HepG2 (cell line): ENCODE measurements at regions not wholly inside any gene's neighbourhood (a gene's known extent, or its start where the extent isn't known, plus 50 kb on each side); places are given as distances from the start of the nearest gene placed in this dataset.

ENCODE experiments used
- ATAC-seq: fragments of 200-7000 bp; cut with Tn5 transposase; 3 replicates; pipeline ENCODE4 v1.9.1; 2020; ENCODE audit warnings: mild to moderate bottlenecking, moderate library complexity
- BruUV-seq: library from RNA; stranded (reverse); fragments of 400-500 nt; replicated peaks from 2 replicates; lab custom pipeline; 2021; lab: Mats Ljungman, UMichigan
- CTCF ChIA-PET: fragments of 300-600 bp; formaldehyde crosslinking; extraction: SDS; loops from one replicate; lab custom pipeline; 2021; ENCODE audit warnings: low total read pairs, inconsistent platforms, low intra/inter-chr PET ratio; lab: Yijun Ruan, JAX
- POLR2A ChIA-PET: fragments of 350-600 bp; sonication (Branson Sonifier 250); formaldehyde crosslinking; loops from one replicate; lab custom pipeline; 2020; ENCODE audit warnings: antibody characterized with exemption, inconsistent platforms; lab: Yijun Ruan, JAX
- DNase-seq: peaks from one replicate; pipeline ENCODE4 v3.0.0-alpha.2; 2015; ENCODE audit warnings: low spot score
- FAIRE-seq: peaks from 3 replicates; lab custom pipeline; 2011; peaks lifted over from hg19 to GRCh38; lab: Jason Lieb, UNC
- H2AFZ ChIP-seq: one replicate; pipeline ENCODE4 v1.6.1; 2011; ENCODE audit warnings: low read length, inconsistent platforms
- H3K27ac ChIP-seq: fragments of 300-600 bp; 3 replicates; pipeline ENCODE4 v1.8.0; 2011; ENCODE audit warnings: mixed run types, mild to moderate bottlenecking, mixed read lengths, low read length, inconsistent platforms; ENCODE audit not compliant: insufficient read depth; ENCODE audit errors: extremely low read length
- H3K27me3 ChIP-seq, 2 experiments: fragments of 200-600 bp in 1 of 2; 2 replicates in 1 of 2; 3 replicates in 1 of 2; pipeline versions ENCODE4 v1.6.0 to v1.8.0; 2011; ENCODE audit warnings: low read length in 2 of 2, mild to moderate bottlenecking in 2 of 2, moderate library complexity in 2 of 2, inconsistent platforms in 1 of 2; ENCODE audit not compliant: insufficient read depth in 2 of 2, control insufficient read depth in 1 of 2
- H3K36me3 ChIP-seq, 2 experiments: fragments of 200-600 bp in 1 of 2; replicated peaks in 1 of 2; 2 replicates in 1 of 2; 3 replicates in 1 of 2; pipeline versions ENCODE4 v1.5.1 to v1.8.0; 2011; ENCODE audit warnings: low read length in 2 of 2, inconsistent platforms in 1 of 2; ENCODE audit not compliant: insufficient read depth in 2 of 2, control insufficient read depth in 1 of 2
- H3K4me1 ChIP-seq: 2 replicates; pipeline ENCODE4 v1.5.1; 2012; ENCODE audit warnings: low read length, inconsistent platforms; ENCODE audit not compliant: insufficient read depth
- H3K4me2 ChIP-seq: 2 replicates; pipeline ENCODE4 v1.6.0; 2011; ENCODE audit warnings: low read depth, low read length, inconsistent platforms
- H3K4me3 ChIP-seq, 3 experiments: fragments of 200-600 bp in 1 of 3; sonication (generic), shearing (Covaris generic) in 1 of 3; replicated peaks in 1 of 3; 2 replicates each; pipeline ENCODE4 v1.5.1; 2011 to 2016; ENCODE audit warnings: low read length in 3 of 3, inconsistent platforms in 2 of 3, low read depth in 2 of 3, mild to moderate bottlenecking in 2 of 3, control low read depth in 1 of 3, mixed read lengths in 1 of 3; ENCODE audit not compliant: insufficient read depth in 1 of 3
- H3K79me2 ChIP-seq: one replicate; pipeline ENCODE4 v1.6.1; 2011; ENCODE audit warnings: low read length, inconsistent platforms; ENCODE audit not compliant: insufficient read depth
- H3K9ac ChIP-seq: 2 replicates; pipeline ENCODE4 v1.6.0; 2011; ENCODE audit warnings: mild to moderate bottlenecking, low read depth, low read length, inconsistent platforms; ENCODE audit not compliant: insufficient read depth
- H3K9me3 ChIP-seq: 2 replicates; pipeline ENCODE4 v1.5.1; 2012; ENCODE audit warnings: mild to moderate bottlenecking, low read length
- H4K20me1 ChIP-seq: 2 replicates; pipeline ENCODE4 v1.6.0; 2011; ENCODE audit warnings: inconsistent platforms, mild to moderate bottlenecking, low read length, moderate library complexity; ENCODE audit not compliant: insufficient read depth
- ARNT2 ChIP-seq: sonication (generic); formaldehyde crosslinking; IDR thresholded peaks from 2 replicates; pipeline ENCODE4 v1.8.0; 2022; ENCODE audit warnings: mild to moderate bottlenecking, low read depth, missing genetic modification reagents, moderate library complexity
- BCL6 ChIP-seq: IDR thresholded peaks from 2 replicates; pipeline ENCODE4 v1.6.1; 2016; ENCODE audit warnings: missing genetic modification reagents, missing compliant biosample characterization
- EHMT2 ChIP-seq: fragments of 200-600 bp; sonication (generic); IDR thresholded peaks from 2 replicates; pipeline ENCODE4 v1.7.0; 2017; ENCODE audit warnings: antibody characterized with exemption, low read depth, low read length, borderline replicate concordance
- ELF1 ChIP-seq: sonication (generic); formaldehyde crosslinking; IDR thresholded peaks from 2 replicates; pipeline ENCODE4 v1.4.0; 2020; ENCODE audit warnings: missing genetic modification reagents
- GZF1 ChIP-seq: sonication (generic); formaldehyde crosslinking; IDR thresholded peaks from 2 replicates; pipeline ENCODE4 v1.5.1; 2020; ENCODE audit warnings: mild to moderate bottlenecking, missing genetic modification reagents
- HCFC1 ChIP-seq: fragments of 150-350 bp; IDR thresholded peaks from 2 replicates; pipeline ENCODE4 v1.6.1; 2014; ENCODE audit warnings: low read depth, low read length
- IKZF1 ChIP-seq: fragments of 450-650 bp; IDR thresholded peaks from 2 replicates; pipeline ENCODE4 v1.7.1; 2016
- KDM5A ChIP-seq: fragments of 200-600 bp; sonication (generic); IDR thresholded peaks from 2 replicates; pipeline ENCODE4 v1.7.0; 2018; ENCODE audit warnings: antibody characterized with exemption, mild to moderate bottlenecking, low read length, borderline replicate concordance
- MXI1 ChIP-seq: IDR thresholded peaks from 3 replicates; pipeline ENCODE4 v1.6.1; 2012; ENCODE audit warnings: low read depth, low read length, inconsistent platforms, borderline replicate concordance
- SAFB2 ChIP-seq: sonication (generic); formaldehyde crosslinking; IDR thresholded peaks from 2 replicates; pipeline ENCODE4 v1.5.1; 2020; ENCODE audit warnings: missing genetic modification reagents, low read depth, mild to moderate bottlenecking, borderline replicate concordance
- SMAD3 ChIP-seq: sonication (generic); formaldehyde crosslinking; IDR thresholded peaks from 2 replicates; pipeline ENCODE4 v1.4.0; 2020; ENCODE audit warnings: missing genetic modification reagents
- SOX6 ChIP-seq, 2 experiments: fragments of 450-650 bp in 1 of 2; sonication (generic) in 1 of 2; formaldehyde crosslinking in 1 of 2; IDR thresholded peaks; 2 replicates each; pipeline versions ENCODE4 v1.4.0 to v1.6.1; 2017 to 2020; ENCODE audit warnings: antibody characterized with exemption in 1 of 2, mild to moderate bottlenecking in 1 of 2, missing genetic modification reagents in 1 of 2
- SP2 ChIP-seq: sonication (generic); formaldehyde crosslinking; IDR thresholded peaks from 2 replicates; pipeline ENCODE4 v1.5.1; 2020; ENCODE audit warnings: mild to moderate bottlenecking, missing genetic modification reagents
- TEF ChIP-seq: sonication (generic); formaldehyde crosslinking; IDR thresholded peaks from 2 replicates; pipeline ENCODE4 v1.5.0; 2020; ENCODE audit warnings: missing genetic modification reagents
- ZNF205 ChIP-seq: IDR thresholded peaks from 2 replicates; pipeline ENCODE4 v1.6.1; 2018; ENCODE audit warnings: missing biosample characterization, missing genetic modification reagents
- ZNF33B ChIP-seq: sonication (generic); formaldehyde crosslinking; IDR thresholded peaks from 2 replicates; pipeline ENCODE4 v1.5.1; 2020; ENCODE audit warnings: mild to moderate bottlenecking, missing genetic modification reagents
- ZNF496 ChIP-seq: sonication (generic); formaldehyde crosslinking; IDR thresholded peaks from 2 replicates; pipeline ENCODE4 v1.8.1; 2023; ENCODE audit warnings: mild to moderate bottlenecking, moderate library complexity, missing genetic modification reagents; ENCODE audit not compliant: insufficient replicate concordance
- ZNF878 ChIP-seq: sonication (generic); formaldehyde crosslinking; IDR thresholded peaks from 2 replicates; pipeline ENCODE4 v1.8.1; 2023; ENCODE audit warnings: mild to moderate bottlenecking, missing genetic modification reagents, moderate library complexity
- ZNF879 ChIP-seq: sonication (generic); formaldehyde crosslinking; IDR thresholded peaks from 2 replicates; pipeline ENCODE4 v1.8.1; 2023; ENCODE audit warnings: missing genetic modification reagents
- WGBS: methylation state at CpG from one replicate; pipeline ENCODE4 v1.1.6; 2017; ENCODE audit warnings: low lambda C conversion rate; 5-methylcytosine and 5-hydroxymethylcytosine counted together
- in situ Hi-C: cut with HindIII; loops from 2 replicates; pipeline ENCODE4 v1.10.0; 2017; ENCODE audit warnings: low pct_unique_long_range_greater_than_20kb; ENCODE audit not compliant: extremely low pct_ligation_motif_present
- intact Hi-C: fragments of 100-400 bp; cut with micrococcal nuclease; formaldehyde crosslinking; loops from one replicate; pipeline ENCODE4 v1.10.0; 2022; ENCODE audit not compliant: unreplicated experiment
- TF ChIP-seq, protein P1 (sequence below): sonication (generic); formaldehyde crosslinking; IDR thresholded peaks from 2 replicates; pipeline ENCODE4 v1.5.0; 2020; ENCODE audit warnings: missing genetic modification reagents

- ChIA-PET POLR2A (no interaction called here), CTCF (no interaction called here)
- FAIRE-seq (no peak), ATAC-seq (no peak), DNase-seq (no peak)
- Histone ChIP-seq H3K4me3 (no peak overlapping the region), H3K79me2 (no peaks in the 10 kb centered on the region), H3K9me3 (peaks cover 21% of the 10 kb centered on the region), H3K4me2 (no peak overlapping the region), H2AFZ (no peak overlapping the region), H4K20me1 (no peaks in the 10 kb centered on the region), H3K27me3 (no peaks in the 10 kb centered on the region), H3K4me1 (no peaks in the 10 kb centered on the region), H3K27ac (no peak overlapping the region), H3K36me3 (no peaks in the 10 kb centered on the region), H3K9ac (no peak overlapping the region)
- TF ChIP-seq KDM5A = no peak
- no peak for TF ChIP-seq ZNF879 (CRISPR knock-in tag)
- TF ChIP-seq BCL6 (CRISPR knock-in tag) = no peak
- TF ChIP-seq, protein P1, sequence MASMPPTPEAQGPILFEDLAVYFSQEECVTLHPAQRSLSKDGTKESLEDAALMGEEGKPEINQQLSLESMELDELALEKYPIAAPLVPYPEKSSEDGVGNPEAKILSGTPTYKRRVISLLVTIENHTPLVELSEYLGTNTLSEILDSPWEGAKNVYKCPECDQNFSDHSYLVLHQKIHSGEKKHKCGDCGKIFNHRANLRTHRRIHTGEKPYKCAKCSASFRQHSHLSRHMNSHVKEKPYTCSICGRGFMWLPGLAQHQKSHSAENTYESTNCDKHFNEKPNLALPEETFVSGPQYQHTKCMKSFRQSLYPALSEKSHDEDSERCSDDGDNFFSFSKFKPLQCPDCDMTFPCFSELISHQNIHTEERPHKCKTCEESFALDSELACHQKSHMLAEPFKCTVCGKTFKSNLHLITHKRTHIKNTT (CRISPR knock-in tag) = no peak
- no peak for TF ChIP-seq SOX6 (IDR thresholded peaks at IDR 0.05)
- TF ChIP-seq SOX6 (CRISPR knock-in tag; IDR thresholded peaks at IDR 0.05) = no peak
- no peak for TF ChIP-seq SMAD3 (CRISPR knock-in tag)
- TF ChIP-seq TEF (CRISPR knock-in tag) = no peak
- TF ChIP-seq ZNF878 = no peak
- no peak for TF ChIP-seq IKZF1
- TF ChIP-seq ZNF205 (CRISPR knock-in tag) = no peak
- TF ChIP-seq SP2 (CRISPR knock-in tag) = no peak
- TF ChIP-seq ZNF496 (CRISPR knock-in tag) = no peak
- TF ChIP-seq ARNT2 (CRISPR knock-in tag) = no peak
- TF ChIP-seq HCFC1 = no peak
- TF ChIP-seq EHMT2 = no peak
- TF ChIP-seq ZNF33B (CRISPR knock-in tag) = no peak
- no peak for TF ChIP-seq SAFB2
- TF ChIP-seq GZF1 (CRISPR knock-in tag) = no peak
- no peak for TF ChIP-seq MXI1
- no peak for TF ChIP-seq ELF1 (CRISPR knock-in tag)
- 0% methylated on average over 2 of the region's 2 CpGs for WGBS
- in situ Hi-C loops (loop anchor here (25.0 kb wide), 1 partner anchor 1577 kb away; no protein-coding TSS in a partner anchor), intact Hi-C loops (no loop called here)
- no TSS peak for BruUV-seq
Measured at GRCh38 chr18:43634994-43635393, 357.7 kb upstream of the SYT4 start.
